Neural cell (in vitro differentiated cells): ENCODE measurements at regions not wholly inside any gene's neighbourhood (a gene's known extent, or its start where the extent isn't known, plus 50 kb on each side); places are given as distances from the start of the nearest gene placed in this dataset.

Source experiments
- H2AFZ ChIP-seq: fragments of 200-600, 300-800 bp; sonication (generic), shearing (Covaris generic); 2 replicates; pipeline ENCODE4 v1.6.0; 2014; ENCODE audit warnings: low read depth, mild to moderate bottlenecking, antibody characterized with exemption, low read length, moderate library complexity
- H3F3A ChIP-seq: fragments of 200-600 bp; shearing (Covaris generic); 2 replicates; pipeline ENCODE4 v1.6.1; 2016; ENCODE audit warnings: mild to moderate bottlenecking, moderate library complexity, mixed read lengths, antibody characterized with exemption, low read length; ENCODE audit not compliant: insufficient read depth, poor library complexity, severe bottlenecking
- H3K27ac ChIP-seq: fragments of 200-600, 300-800 bp; sonication (generic), shearing (Covaris generic); 2 replicates; pipeline ENCODE4 v1.5.1; 2014; ENCODE audit warnings: mild to moderate bottlenecking, low read length, moderate library complexity
- H3K27me3 ChIP-seq: fragments of 300-800, 200-600 bp; sonication (generic), shearing (Covaris generic); 2 replicates; pipeline ENCODE4 v1.6.0; 2014; ENCODE audit warnings: mild to moderate bottlenecking, low read depth, low read length, moderate library complexity; ENCODE audit not compliant: insufficient read depth
- H3K36me3 ChIP-seq: fragments of 300-800, 200-600 bp; sonication (generic), shearing (Covaris generic); 2 replicates; pipeline ENCODE4 v1.5.1; 2014; ENCODE audit warnings: mild to moderate bottlenecking, antibody characterized with exemption, low read length, moderate library complexity; ENCODE audit not compliant: insufficient read depth
- H3K4me2 ChIP-seq: fragments of 300-800, 200-600 bp; sonication (generic), shearing (Covaris generic); 2 replicates; pipeline ENCODE4 v1.6.0; 2014; ENCODE audit warnings: mild to moderate bottlenecking, low read length
- H3K4me3 ChIP-seq: fragments of 300-800, 200-600 bp; sonication (generic), shearing (Covaris generic); 2 replicates; pipeline ENCODE4 v1.5.1; 2014; ENCODE audit warnings: mild to moderate bottlenecking, low read length, moderate library complexity
- H3K79me2 ChIP-seq: fragments of 200-600 bp; shearing (Covaris generic); replicated peaks from 2 replicates; pipeline ENCODE4 v1.6.0; 2014; ENCODE audit warnings: mild to moderate bottlenecking, low read length, moderate library complexity; ENCODE audit not compliant: insufficient read depth
- H3K9ac ChIP-seq: fragments of 300-800, 200-600 bp; sonication (generic), shearing (Covaris generic); 2 replicates; pipeline ENCODE4 v1.6.1; 2016; ENCODE audit warnings: mild to moderate bottlenecking, low read length, mixed read lengths
- H3K9me2 ChIP-seq: fragments of 200-600 bp; shearing (Covaris generic); 2 replicates; pipeline ENCODE4 v1.6.1; 2016; ENCODE audit warnings: mild to moderate bottlenecking, low read length, mixed read lengths; ENCODE audit not compliant: insufficient read depth
- H3K9me3 ChIP-seq: fragments of 200-600, 300-800 bp; sonication (generic), shearing (Covaris generic); 2 replicates; pipeline ENCODE4 v1.6.1; 2016; ENCODE audit warnings: mild to moderate bottlenecking, mixed run types, low read length, moderate library complexity, mixed read lengths
- H4K20me1 ChIP-seq: fragments of 200-600 bp; shearing (Covaris generic); 2 replicates; pipeline ENCODE4 v1.6.1; 2016; ENCODE audit warnings: mild to moderate bottlenecking, mixed run types; ENCODE audit not compliant: insufficient read depth
- CTCF ChIP-seq: fragments of 450-650 bp; IDR thresholded peaks from 2 replicates; pipeline ENCODE4 v1.5.1; 2014; ENCODE audit warnings: antibody characterized with exemption, mild to moderate bottlenecking, moderate library complexity; ENCODE audit not compliant: poor library complexity, severe bottlenecking
- EP300 ChIP-seq: fragments of 450-650 bp; conservative IDR thresholded peaks from 2 replicates; pipeline ENCODE4 v1.6.1; 2014; ENCODE audit warnings: antibody characterized with exemption, mild to moderate bottlenecking, moderate library complexity; ENCODE audit not compliant: poor library complexity, severe bottlenecking
- EZH2 ChIP-seq: fragments of 200-600, 300-800 bp; shearing (Covaris generic), sonication (generic); IDR thresholded peaks from 2 replicates; pipeline ENCODE4 v1.6.1; 2014; ENCODE audit warnings: antibody characterized with exemption, low read length, borderline replicate concordance, mild to moderate bottlenecking; ENCODE audit not compliant: insufficient read depth, poor library complexity, severe bottlenecking
- MXI1 ChIP-seq: fragments of 450-650 bp; conservative IDR thresholded peaks from 2 replicates; pipeline ENCODE4 v1.6.1; 2014; ENCODE audit warnings: antibody characterized with exemption, mild to moderate bottlenecking; ENCODE audit not compliant: poor library complexity, severe bottlenecking
- POLR2AphosphoS5 ChIP-seq: IDR thresholded peaks from 2 replicates; pipeline ENCODE4 v1.6.1; 2012
- RAD21 ChIP-seq: fragments of 450-650 bp; conservative IDR thresholded peaks from 2 replicates; pipeline ENCODE4 v1.6.1; 2014; ENCODE audit warnings: antibody characterized with exemption, mild to moderate bottlenecking, moderate library complexity
- REST ChIP-seq: IDR thresholded peaks from 2 replicates; pipeline ENCODE4 v1.6.1; 2012; ENCODE audit warnings: borderline replicate concordance
- SMC3 ChIP-seq: fragments of 450-650 bp; conservative IDR thresholded peaks from 2 replicates; pipeline ENCODE4 v1.6.1; 2014; ENCODE audit warnings: antibody characterized with exemption, mild to moderate bottlenecking, moderate library complexity; ENCODE audit not compliant: poor library complexity
- TAF1 ChIP-seq: IDR thresholded peaks from 2 replicates; pipeline ENCODE4 v1.6.1; 2012; ENCODE audit warnings: low read depth

GRCh38 chr12:85725991-85726390 is 110.2 kb downstream of the RASSF9 start:
- Histone ChIP-seq H3K36me3 (no peaks in the 10 kb centered on the region), H2AFZ (no peak overlapping the region), H3K79me2 (no peaks in the 10 kb centered on the region), H3K4me2 (no peak overlapping the region), H3F3A (no peaks in the 10 kb centered on the region), H3K9me2 (no peaks in the 10 kb centered on the region), H3K27ac (no peak overlapping the region), H3K9me3 (no peaks in the 10 kb centered on the region), H3K27me3 (no peaks in the 10 kb centered on the region), H4K20me1 (no peaks in the 10 kb centered on the region), H3K4me3 (no peak overlapping the region), H3K9ac (no peak overlapping the region)
- no peak for TF ChIP-seq EZH2
- no peak for TF ChIP-seq SMC3
- TF ChIP-seq CTCF = no peak
- no peak for TF ChIP-seq REST
- no peak for TF ChIP-seq POLR2AphosphoS5
- TF ChIP-seq EP300 = no peak
- TF ChIP-seq MXI1 = no peak
- TF ChIP-seq TAF1 = no peak
- no peak for TF ChIP-seq RAD21

DNA sequence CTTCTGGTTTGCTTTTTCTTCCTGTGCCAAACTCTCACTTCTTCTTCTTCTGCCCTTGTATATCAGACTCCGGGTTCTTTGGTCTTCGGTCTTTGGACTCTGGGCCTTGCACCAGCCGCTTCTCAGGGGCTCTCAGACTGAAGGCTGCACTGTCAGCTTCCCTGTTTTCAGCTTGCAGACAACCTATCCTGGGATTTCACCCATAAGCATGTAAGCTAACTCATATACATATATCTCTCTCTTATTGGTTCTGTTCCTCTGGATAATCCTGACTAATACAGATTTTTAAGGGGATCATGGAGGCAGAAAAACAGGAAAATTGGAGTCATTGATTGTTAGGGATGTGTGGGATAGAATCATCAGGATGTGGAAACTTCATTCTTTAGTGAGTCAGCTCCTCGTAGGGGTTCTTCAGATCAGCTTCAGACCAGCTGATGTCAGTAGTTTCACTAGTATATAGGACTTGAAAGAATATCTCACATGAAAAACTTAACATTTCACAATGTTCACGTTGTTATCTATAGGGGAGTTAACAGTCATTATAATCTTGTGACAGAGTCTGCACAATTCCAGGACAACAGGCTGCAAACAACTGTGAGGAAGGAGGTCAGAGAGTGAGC is 102.9 kb downstream of the RASSF9 start:
- Histone ChIP-seq H3K9me3 (no peaks in the 10 kb centered on the region), H3K27me3 (no peaks in the 10 kb centered on the region), H3K36me3 (no peaks in the 10 kb centered on the region), H3K27ac (no peak overlapping the region), H3K9ac (no peak overlapping the region), H3K79me2 (no peaks in the 10 kb centered on the region), H3K4me3 (no peak overlapping the region), H3K9me2 (no peaks in the 10 kb centered on the region), H3K4me2 (no peak overlapping the region), H2AFZ (no peak overlapping the region), H4K20me1 (no peaks in the 10 kb centered on the region), H3F3A (no peaks in the 10 kb centered on the region)
- TF ChIP-seq RAD21 (no peak), SMC3 (no peak), TAF1 (no peak), CTCF (no peak), EZH2 (no peak), REST (no peak), POLR2AphosphoS5 (no peak), EP300 (no peak), MXI1 (no peak)
